ENCODE measurements at regions not wholly inside any gene's neighbourhood (a gene's known extent, or its start where the extent isn't known, plus 50 kb on each side); places are given as distances from the start of the nearest gene placed in this dataset. TPM values are rescaled to one million over a fixed set of nuclear protein-coding genes. Genes with fewer than 3 reads are reported as not detected.
"Not testable (repeated sequence)": the region's sequence is repeated elsewhere in the genome, so short reads cannot be mapped to it uniquely, and the experiment has no call there.

DNA sequence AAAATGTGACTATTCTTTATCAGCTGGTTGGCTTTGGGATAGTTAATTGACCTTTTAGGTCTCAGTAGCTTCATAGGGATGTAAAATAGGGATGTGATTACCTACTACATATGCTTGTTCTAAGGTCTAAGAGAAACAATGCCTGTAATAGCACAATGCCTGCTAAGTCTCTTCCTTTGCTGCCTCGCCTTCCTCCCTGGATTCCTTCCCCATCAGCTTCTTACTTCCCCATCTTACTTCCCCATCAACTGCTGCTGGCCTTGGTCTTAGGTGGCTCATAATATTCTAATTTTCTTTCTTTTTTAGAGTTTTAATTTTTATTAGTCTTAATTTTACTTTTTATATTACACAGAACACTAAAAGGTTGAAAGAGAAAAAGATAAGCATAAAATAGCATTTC is 59.2 kb upstream of the GOT2 start:
- DNase-seq (ENCODE audit: low read depth) = no peak

DNA sequence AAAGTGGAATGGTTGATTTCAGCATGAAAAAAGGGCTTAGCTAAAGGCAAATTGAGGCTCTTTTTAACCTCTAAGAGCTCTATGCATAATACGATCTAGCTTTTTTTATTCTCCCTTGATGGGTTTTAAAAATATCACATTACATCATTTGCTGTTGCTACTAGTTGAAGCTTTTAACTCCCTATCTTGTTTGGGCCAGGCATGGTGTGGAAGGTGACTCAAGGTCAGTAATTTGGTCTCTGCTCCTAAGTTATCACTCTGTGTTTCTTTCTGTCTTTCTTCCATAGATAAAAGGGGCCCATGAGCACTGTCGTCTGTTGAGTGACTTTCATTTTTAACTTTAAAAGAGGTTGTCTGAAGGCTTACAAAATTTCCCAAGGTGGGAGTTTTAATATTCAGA is 58.1 kb upstream of the GOT2 start:
- DNase-seq (ENCODE audit: low read depth) = no peak

DNA sequence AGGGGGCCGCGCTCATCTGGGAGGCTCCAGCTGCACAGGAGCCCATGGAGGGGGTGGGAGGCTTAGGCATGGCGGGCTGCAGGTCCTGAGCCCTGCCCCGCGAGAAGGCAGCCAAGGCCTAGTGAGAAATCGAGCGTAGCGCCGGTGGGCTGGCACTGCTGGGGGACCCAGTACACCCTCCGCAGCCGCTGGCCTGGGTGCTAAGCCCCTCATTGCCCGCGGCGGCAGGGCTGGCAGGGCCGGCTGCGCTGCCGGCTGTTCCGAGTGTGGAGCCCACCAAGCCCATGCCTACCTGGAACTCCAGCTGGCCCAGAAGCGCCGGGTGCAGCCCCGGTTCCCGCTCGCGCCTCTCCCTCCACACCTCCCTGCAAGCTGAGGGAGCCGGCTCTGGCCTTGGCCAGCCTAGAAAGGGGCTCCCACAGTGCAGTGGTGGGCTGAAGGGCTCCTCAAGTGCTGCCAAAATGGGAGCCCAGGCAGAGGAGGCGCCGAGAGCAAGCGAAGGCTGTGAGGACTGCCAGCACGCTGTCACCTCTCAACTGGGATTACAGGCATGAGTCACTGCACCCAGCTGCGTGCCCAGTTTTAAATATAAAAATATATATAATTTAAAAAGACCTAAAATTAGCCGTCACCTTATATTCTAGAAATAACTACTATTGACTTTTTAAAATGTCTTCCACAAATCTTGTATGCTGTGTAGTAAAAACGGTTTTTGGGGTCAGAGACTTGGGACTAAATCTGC is 56.9 kb upstream of the GOT2 start:
- not testable (repeated sequence) for DNase-seq (ENCODE audit: low read depth)

DNA sequence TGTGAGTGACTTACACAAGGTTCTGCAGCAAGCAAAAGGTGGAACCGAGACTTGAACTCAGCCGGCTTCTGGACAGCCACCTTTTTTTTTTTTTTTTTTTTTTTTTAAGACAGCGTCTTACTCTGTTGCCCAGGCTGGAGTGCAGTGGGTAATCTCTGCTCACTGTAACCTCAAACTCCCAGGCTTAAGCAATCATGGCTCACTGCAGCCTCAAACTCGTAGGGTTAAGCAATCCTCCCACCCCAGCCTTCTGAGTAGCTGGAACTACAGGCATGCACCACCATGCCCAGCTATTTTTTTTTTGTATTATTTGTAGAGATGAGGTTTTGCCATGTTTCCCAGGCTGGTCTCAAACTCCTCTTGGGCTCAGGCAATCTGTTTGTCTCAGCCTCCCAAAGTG is 55.2 kb upstream of the GOT2 start:
- DNase-seq (ENCODE audit: low read depth) = no peak

Small RNAs in the stretch of these regions (small RNA-seq; reads per million reads assigned to genes)
- gene AC018554.2 (not detected), gene AC092121.1 (not detected), gene RF00017 (not detected), gene RNU4-58P (1.5 reads per million, percentile 79 among the genes with 10 or more reads in this experiment), gene RPS27P27 (not detected)

All from HT1080 (cell line).